Sigmoid colon (tissue), 3 donors: ENCODE measurements at regions not wholly inside any gene's neighbourhood (a gene's known extent, or its start where the extent isn't known, plus 50 kb on each side); places are given as distances from the start of the nearest gene placed in this dataset.

ENCODE experiments used
- CTCF ChIP-seq, 4 experiments: fragments of 450-650 bp in 3 of 4; fragments of 200-600 bp in 1 of 4; IDR thresholded peaks; one replicate each; pipeline ENCODE4 v1.5.1; 2016 to 2019; ENCODE audit warnings: antibody characterized with exemption in 4 of 4, mild to moderate bottlenecking in 3 of 4, moderate library complexity in 2 of 4
- POLR2A ChIP-seq, 2 donors: fragments of 450-650 bp; IDR thresholded peaks; one replicate each; pipeline ENCODE4 v1.6.1; 2016; ENCODE audit warnings: antibody characterized with exemption in 2 of 2, mild to moderate bottlenecking in 2 of 2, moderate library complexity in 2 of 2

DNA sequence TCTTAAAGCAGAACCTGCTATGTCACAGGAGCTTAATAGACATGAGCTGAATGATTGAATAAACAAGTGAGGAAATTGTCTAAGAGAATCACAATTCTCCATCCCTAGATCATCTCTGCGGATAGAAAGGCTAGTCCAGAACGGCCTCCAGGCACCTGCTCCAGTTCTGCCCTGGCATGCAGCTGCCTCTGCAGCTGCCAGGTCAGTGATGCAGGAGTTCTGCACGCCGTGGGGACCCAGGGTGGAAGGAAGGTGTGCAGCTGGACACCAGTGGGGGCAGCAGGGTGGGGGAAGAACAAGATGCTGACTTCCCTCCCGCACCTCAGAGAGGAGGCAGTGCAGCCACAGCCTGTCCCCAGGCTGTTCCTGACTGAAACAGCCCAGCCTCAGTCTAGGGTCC is 192.1 kb upstream of the NCAM1 start:
- TF ChIP-seq CTCF (IDR thresholded peaks at IDR 0.05) (no peak), POLR2A (IDR thresholded peaks at IDR 0.05) (no peak)
